C4-2B (cell line): ENCODE measurements at regions not wholly inside any gene's neighbourhood (a gene's known extent, or its start where the extent isn't known, plus 50 kb on each side); places are given as distances from the start of the nearest gene placed in this dataset.

Experiments used
- H3K27ac ChIP-seq: fragments of 450-650 bp; 2 replicates; pipeline ENCODE4 v1.5.1; 2017
- CTCF ChIP-seq: fragments of 450-650 bp; conservative IDR thresholded peaks from 2 replicates; pipeline ENCODE4 v1.5.1; 2017; ENCODE audit warnings: mild to moderate bottlenecking
- ZFX ChIP-seq: fragments of 450-650 bp; IDR thresholded peaks from 2 replicates; pipeline ENCODE4 v1.6.1; 2017

- TF ChIP-seq CTCF: no peak
- no peak for TF ChIP-seq ZFX
- H3K27ac ChIP-seq: no peak overlapping the region
Observed at GRCh38 chr10:59078978-59079377, 97.5 kb upstream of the PHYHIPL start.

- H3K27ac ChIP-seq: no peak overlapping the region
- no peak for TF ChIP-seq CTCF
- no peak for TF ChIP-seq ZFX
Observed at GRCh38 chr10:59079386-59080226, 96.8 kb upstream of the PHYHIPL start.

- H3K27ac ChIP-seq: no peak overlapping the region
- no peak for TF ChIP-seq CTCF
- TF ChIP-seq ZFX: no peak
Observed at GRCh38 chr10:59082249-59082648, 94.2 kb upstream of the PHYHIPL start.

- TF ChIP-seq ZFX: no peak
- H3K27ac ChIP-seq: no peak overlapping the region
Observed at GRCh38 chr10:59085054-59085453, 91.4 kb upstream of the PHYHIPL start.

- H3K27ac ChIP-seq: no peak overlapping the region
- TF ChIP-seq ZFX (no peak), CTCF (no peak)
Observed at GRCh38 chr10:59085711-59086502, 90.5 kb upstream of the PHYHIPL start.

GRCh38 chr10:59087486-59087885, 89.0 kb upstream of the PHYHIPL start:
- no peak overlapping the region for H3K27ac ChIP-seq
- no peak for TF ChIP-seq ZFX
- no peak for TF ChIP-seq CTCF

- H3K27ac ChIP-seq: no peak overlapping the region
- TF ChIP-seq ZFX (no peak), CTCF (no peak)
Observed at GRCh38 chr10:59088912-59089573, 87.4 kb upstream of the PHYHIPL start.
